GM19452 (cell line): ENCODE measurements at regions not wholly inside any gene's neighbourhood (a gene's known extent, or its start where the extent isn't known, plus 50 kb on each side); places are given as distances from the start of the nearest gene placed in this dataset.
"Not testable (repeated sequence)": the region's sequence is repeated elsewhere in the genome, so short reads cannot be mapped to it uniquely, and the experiment has no call there.

Experiments used
- ATAC-seq: cut with Tn5 transposase; IDR thresholded peaks from one replicate; pipeline ENCODE4 v1.9.1; 2021; ENCODE audit not compliant: unreplicated experiment

DNA sequence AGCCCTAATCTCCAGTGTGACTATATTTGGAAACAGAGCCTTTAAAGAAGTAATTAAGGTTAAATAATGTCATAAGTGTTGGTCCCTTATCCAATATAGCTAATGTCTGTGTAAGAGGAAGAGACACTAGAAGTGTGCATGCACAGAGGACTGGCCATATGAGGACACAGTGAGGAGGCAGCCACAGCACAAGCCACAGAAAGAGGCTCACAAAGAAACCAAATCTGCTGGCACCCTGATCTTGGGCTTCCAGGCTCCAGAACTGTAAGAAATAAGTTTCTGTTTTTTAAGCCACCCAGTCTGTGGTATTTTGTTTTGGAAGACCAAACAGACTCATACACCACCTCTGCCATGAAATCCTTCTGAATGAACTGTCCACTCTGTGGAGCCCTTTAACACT lies 186.4 kb upstream of the SLC39A10 start:
- ATAC-seq = no peak

DNA sequence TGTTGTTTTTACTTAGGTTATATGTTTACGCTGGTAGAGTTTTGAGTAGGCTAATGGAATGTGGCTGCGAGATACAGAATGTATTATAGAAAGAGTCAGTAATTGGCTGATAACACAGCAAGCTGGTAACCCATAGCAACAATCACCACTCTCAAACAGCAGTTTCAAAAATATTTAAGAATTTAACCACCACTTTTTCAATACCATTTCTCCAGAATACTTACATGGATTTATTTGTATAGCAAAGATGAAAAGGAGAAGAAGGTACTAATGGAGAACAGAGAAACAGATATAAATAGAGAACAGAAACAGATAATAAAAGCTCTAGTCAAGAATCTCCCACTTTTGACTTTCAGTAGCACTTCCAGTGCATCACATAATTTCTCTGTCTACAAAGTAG lies 188.3 kb upstream of the SLC39A10 start:
- peak; percentile 78 for ATAC-seq

DNA sequence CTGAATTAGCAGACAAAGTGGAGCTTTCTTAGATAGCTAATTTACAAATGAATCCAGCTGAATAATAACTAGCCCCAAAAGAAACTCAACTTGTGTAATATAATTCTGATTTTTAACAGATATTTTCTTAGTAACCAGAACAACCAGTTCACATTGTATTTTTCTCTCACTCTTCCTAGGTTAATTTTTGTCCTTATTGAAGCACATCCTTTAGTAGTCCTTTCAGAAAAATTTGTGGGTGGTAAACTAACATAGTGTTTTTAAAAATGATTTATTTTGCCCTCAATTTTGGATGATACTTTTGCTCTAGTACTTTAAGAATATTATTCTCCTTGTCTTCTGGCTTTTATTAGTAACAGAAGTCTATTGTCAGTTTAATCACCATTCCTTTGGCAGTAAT lies 190.6 kb upstream of the SLC39A10 start:
- ATAC-seq = no peak

DNA sequence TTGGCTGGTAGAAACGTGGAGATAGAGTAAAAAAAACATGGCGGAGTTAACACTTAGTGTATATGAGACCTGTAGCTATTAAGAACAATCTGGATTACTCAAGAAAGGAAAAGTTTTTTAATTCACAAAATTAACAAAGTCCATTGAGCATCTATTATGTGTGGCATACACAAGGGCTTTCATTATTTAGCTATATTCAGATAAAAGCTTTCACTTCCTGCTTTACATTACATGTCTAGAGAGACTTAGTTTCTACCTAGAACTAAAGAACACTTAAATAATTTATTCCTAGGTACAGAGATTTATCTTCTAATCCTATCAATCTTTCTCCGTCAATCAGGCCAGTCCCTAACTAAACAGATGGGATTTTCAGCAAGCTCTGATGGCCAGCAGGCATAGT lies 196.0 kb upstream of the SLC39A10 start:
- ATAC-seq = no peak

DNA sequence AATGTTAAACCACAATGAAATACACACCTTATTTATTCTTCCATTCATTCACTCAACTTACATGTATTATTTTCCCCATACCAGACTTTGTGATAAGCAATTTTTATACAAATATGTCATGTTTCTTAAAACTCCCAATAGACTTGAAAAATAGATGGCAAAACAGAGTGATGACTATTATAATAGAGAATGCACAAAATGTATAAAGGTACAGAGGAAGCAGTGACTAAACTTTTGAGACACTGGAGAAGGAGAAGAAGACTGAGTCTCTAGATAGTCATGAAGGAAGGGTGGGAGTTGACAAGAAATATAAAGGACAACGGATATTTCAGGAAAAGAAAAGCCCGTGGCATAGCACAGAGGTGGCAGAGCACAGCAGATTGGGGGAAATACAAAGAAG lies 198.1 kb upstream of the SLC39A10 start:
- ATAC-seq = no peak

DNA sequence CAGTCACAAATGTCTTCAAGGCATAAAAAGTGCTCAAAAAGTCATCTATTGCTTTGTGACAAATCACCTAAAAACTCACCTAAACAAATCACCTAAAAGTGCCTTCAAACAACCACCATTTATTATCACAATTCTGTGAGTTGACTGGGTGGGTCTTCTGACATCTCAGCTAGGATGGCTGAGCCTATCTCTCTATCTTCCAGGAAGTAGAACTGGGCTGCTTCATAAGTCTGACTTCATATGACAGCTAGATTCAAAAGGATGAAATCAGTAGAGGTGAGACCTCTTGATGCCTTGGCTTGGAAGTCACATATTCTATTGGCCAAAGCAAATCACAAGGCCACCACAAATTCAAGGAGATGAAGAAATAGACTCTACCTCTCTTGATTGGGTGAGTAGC lies 199.2 kb upstream of the SLC39A10 start:
- ATAC-seq = no peak

DNA sequence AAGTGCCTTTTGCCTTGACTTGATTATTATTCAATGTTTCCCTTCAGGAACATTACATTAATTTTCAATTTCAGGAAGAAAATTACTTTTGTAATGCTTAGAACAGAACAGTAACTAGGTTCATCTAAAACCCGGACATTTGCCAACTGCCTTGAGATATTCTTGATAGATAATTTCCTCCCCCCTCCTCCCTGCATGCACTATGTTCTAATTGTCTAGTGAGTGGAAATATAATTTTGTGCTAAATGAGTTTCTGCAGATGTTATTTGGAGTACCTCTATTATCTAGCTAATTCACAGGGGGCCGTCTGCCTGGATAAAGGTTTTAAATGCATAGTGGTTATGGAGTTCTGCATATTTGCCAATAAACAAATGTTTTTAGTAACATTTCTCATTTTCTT lies 200.3 kb upstream of the SLC39A10 start:
- ATAC-seq = no peak

DNA sequence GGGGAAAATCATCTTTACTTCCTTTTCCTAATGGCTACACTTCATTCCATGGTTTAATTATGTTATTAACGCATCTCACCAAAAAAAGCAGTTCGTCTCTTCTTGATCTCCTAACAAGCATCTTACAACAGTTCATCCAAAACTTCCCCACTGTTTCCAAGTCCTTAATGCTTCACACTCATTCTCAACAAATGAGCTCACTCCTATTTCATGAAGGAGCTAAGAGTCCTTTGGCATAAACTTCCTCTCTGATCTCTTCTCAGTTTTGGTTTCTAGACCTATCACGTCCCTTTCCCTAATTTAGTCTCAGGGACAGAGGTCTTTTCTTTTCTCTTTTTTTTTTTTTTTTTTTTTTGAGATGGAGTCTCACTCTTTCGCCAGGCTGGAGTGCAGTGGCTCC lies 205.9 kb upstream of the SLC39A10 start:
- no peak for ATAC-seq

DNA sequence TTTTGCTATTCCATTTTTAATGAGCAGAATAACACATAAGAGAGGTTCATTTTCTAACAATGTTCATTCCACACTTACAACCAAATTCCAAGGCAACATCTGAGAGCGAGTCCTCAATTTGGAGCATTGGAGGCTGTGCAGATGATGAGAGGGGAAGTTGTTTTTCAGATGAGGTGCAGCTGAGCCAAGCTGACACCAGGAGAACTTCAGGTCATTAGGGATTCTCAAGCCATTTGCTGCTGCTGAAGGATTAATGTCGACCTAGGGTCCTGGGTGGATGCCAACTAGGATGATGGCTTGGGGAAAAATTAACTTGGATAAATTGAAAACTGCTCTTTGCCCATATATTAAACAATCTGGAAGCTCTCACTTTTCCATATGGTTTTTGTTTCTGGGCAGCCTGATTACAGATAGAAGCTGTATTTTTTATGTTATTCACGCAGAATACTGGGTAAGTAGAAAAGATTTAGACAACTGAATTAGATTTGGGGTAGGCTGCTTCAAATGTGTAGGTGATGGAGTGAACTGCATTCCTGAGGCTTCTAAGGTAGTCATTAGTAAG lies 206.4 kb upstream of the SLC39A10 start:
- ATAC-seq = no peak

DNA sequence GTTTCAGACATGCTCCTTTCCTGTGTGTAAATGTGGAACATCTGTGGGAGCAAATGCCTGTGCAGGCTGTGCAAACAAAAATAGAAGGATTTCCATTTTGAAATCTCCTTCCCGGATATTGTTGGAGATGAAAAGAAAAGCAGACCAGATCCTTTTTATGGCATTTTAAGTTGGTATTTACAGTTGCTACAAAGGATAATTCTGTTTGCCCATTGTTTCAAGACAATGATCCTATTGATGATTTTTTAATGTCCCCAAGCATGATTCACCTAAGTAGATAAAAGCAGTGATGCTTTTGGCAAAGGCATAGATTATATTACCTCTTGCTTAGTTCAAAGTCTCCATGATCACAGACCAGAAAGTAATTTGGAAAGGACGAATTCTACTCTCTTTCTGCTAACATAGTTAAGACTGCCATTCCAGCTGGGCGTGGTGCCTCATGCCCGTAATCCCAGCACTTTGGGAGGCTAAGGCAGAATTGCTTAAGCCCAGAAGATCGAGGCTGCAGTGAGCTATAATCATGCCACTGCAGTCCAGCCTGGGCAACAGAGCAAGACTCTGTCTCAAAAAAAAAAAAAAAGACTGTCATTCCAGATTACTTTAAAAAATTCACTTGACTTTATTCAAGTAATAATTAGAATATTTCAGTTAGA lies 209.6 kb upstream of the SLC39A10 start:
- no peak for ATAC-seq

DNA sequence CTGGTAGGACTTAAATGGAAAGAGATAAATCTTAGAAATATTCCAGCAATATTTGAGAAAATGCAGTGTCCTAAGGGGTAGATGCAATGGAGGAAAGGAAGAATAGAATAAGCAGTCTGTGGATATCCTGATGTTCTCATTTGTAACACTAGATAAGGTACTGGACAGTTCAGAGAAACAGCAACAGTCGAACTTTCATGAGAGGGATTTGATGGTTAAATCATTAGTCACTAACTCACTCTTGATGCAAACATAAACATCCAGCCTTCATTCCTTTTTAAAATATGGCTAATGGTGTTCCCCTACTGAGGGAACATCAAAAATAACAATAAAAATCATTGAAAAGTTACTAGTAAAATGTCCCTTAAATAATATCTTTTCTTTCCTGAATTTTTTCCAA lies 211.4 kb upstream of the SLC39A10 start:
- no peak for ATAC-seq

DNA sequence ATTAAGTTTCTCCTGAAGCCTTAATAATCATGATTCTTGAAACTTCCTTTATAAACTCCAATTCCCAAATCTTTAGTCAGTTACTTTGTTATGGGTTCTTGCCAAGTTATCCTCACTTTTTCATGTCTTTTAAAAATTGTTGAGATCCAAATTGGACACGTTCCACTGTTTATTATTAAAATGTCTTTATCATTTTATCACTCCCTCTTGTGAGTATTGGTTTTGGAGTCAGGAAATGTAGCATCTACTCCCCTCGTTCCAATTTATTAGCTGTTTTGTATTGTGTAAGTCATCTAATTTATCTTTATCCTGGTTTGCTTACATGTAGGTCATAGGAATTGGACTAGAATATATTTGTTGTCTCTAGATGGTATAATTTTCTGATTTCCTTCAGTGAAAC lies 213.1 kb upstream of the SLC39A10 start:
- ATAC-seq = no peak

DNA sequence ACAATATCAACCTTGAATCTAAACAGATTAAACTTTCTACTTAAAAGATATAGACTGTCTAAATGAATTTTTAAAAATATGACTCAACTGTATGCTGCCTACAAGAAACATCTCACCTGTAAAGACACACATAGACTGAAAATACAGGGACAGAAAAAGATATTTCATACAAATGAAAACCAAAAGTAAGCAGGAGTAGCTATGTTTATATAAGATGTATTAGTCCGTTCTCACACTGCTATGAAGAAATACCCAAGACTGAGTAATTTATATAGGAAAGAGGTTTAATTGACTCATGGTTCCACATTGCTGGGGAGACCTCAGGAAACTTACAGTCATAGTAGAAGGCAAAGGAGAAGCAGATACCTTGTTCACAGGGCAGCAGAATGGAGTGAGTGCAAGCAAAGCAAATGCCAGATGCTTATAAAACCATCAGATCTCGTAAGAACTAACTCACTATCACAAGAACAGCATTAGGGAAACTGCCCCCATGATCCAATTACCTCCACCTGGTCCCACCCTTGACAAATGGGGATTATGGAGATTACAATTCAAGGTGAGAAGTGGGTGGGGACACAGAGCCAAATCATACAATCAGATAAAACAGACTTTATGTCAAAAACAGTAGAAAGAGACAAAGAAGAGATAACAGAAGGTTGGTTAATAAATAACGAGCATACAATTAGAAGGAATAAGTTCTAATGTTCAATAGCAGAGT lies 214.4 kb upstream of the SLC39A10 start:
- ATAC-seq = no peak

DNA sequence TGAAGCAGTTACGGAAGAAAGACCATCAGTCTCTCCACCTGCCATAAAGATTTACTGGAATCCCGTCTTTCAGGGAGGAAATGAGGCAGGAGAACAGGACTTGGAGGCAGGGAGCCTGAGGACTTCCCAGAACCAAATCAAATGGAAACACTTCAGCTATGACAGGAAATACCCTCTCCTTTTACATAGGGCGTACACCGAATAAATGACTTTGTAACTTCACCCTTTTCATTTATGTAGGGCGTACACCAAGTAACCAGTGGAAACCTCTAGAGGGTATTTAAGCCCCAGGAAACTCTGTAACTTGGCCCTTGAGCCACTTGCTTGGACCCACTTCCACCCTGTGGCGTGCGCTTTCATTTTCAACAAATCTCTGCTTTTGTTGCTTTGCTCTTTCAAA lies 218.3 kb upstream of the SLC39A10 start:
- no peak for ATAC-seq

DNA sequence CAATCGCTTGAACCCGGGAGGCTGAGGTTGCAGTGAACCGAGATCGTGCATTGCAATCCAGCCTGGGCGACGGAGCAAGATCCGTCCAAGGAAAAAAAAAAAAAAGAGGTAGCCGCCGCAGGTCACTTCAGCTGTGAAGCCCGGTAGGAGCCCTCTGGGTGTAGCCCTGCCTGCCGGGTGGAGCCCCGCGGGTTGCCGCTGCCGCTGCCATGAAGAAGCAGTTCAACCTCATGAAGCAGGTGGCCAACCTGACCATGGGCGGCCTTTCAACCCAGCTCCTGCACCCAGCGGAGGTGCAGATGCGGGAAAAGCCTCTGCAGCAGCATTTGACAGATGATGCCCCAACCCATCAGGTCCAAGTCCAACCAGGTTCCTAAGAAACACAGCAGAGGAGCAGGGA lies 219.5 kb upstream of the SLC39A10 start:
- no peak for ATAC-seq

DNA sequence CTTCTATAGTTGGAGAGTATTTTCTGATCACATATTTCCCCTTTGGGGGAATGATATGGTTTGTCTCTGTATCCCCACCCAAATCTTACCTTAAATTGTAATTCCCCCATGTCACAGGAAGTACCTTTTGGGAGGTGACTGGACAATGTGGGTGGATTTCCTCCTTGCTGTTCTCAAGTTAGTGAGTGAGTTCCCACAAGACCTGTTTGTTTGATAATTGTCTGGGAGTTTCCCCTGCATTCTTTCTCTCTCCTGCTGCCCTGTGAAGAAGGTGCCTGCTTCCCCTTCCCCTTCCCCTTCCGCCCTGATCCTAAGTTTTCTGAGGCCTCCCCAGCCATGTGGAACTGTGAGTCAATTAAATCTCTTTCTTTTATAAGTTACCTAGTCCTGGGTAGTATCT lies 222.7 kb upstream of the SLC39A10 start:
- ATAC-seq = no peak

DNA sequence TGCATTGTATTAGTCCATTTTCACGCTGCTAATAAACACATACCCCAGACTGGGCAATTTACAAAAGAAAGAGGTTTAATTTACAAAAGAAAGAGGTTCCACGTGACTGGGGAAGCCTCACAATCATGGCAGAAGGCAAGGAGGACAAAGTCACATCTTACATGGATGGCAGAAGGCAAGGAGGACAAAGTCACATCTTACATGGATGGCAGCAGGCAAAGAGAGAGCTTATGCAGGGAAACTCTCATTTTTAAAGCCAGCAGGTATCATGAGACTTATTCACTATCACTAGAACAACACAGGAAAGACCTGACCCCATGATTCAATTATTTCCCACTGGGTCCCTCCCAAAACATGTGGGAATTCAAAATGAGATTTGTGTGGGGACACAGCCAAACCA lies 223.3 kb upstream of the SLC39A10 start:
- not testable (repeated sequence) for ATAC-seq

DNA sequence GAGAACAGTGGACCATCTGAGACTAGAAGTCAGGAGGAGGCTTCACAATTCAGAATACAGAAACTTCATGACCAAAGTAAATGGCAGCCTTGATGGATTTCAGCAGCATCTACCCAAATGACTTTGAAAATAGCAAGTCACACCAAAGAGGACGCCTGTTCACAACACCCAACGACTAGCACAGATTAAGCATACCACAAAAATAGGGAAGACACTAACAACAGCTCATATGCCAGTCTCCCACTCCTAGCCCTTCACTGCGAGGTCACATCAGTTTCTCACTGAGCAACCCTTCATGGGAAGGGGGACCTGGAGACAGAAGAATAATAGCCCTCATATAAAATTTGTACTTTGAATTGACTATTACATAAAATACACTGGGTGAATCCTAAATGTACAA lies 228.4 kb upstream of the SLC39A10 start:
- ATAC-seq = no peak

DNA sequence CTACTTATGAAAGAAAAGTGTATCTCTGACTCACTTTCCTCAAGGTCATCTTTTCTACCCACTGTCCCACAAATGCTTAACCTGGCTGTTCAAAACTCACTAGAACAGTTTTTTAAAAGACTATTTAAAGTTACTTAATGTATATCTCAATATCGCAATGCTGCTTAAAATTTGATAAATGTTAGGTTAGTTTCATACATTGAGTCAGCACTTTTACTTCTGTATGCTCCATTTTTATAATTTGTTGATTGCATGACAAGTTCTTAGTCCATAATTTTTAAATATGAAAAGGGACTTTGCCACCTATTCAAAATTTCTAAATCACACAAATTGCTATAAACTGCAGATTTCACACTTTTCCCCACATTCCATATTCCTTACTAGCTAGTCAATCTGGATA lies 231.7 kb upstream of the SLC39A10 start:
- ATAC-seq = no peak

DNA sequence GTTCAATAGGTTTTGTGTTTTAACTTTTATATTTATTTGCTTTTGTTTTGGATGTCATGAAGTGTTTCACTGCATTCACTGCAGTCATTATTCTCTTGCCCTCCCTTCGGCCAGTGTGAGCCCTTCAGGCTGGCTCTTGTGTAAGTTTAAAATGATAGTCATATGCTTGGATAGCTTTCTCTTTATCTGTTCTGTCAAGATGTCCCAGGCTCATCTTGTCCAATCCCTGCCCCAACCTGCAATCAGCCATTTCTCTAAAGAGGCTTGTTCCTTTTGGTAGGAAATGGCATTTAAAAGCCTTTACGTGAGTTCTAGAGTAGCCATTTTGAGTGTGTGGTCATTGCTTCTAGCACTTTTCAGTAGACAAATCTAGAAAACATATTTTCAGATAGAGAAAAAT lies 238.0 kb upstream of the SLC39A10 start:
- no peak for ATAC-seq

DNA sequence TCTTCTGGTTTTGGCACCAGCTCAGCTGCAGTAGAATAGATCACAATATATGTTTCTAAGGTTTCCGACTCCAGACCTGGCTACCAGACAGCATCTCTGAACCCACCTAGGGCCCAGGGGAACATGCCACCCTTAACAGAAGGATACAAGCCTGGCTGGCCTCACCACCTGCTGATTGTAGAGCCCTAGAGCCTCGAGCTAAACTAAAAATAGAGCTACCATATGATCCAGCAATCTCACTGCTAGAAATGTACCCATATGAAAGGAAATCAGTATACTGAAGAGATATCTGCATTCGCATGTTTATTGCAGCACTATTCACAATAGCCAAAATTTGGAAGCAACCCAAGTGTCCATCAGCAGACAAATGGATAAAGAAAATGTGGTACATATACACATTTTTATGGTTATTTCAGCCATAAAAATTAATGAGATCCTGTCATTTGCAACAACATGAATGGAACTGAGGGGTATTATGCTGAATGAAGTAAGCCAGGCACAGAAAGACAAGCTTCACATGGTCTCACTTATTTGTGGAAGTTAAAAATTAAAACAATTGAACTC lies 242.4 kb upstream of the SLC39A10 start:
- no peak for ATAC-seq

DNA sequence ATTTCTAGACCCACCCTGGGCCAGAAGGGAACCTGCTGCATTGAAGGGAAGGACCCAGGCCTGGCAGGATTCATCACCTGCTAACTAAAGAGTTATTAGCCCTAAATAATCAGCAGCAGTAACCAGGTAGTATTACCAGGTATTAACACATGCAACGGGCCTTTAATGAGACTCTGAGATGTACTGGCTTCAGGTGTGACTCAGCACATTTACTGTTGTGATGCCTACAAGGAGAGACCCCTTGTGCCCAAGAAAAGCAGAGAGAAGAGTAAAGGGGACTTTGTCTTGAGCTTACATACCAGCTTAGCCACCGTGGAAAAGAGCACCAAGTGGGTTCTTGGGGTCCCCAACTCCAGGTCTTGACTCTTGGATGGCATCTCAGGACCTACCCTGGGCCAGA lies 243.1 kb upstream of the SLC39A10 start:
- ATAC-seq = no peak
